HEK293T (cell line): ENCODE measurements at regions not wholly inside any gene's neighbourhood (a gene's known extent, or its start where the extent isn't known, plus 50 kb on each side); places are given as distances from the start of the nearest gene placed in this dataset.

Experiments used
- BHLHE40 ChIP-seq: fragments of 450-650 bp; IDR thresholded peaks from 2 replicates; pipeline ENCODE4 v1.6.1; 2016; ENCODE audit warnings: mild to moderate bottlenecking, moderate library complexity, borderline replicate concordance
- CTBP1 ChIP-seq: fragments of 450-650 bp; IDR thresholded peaks from 2 replicates; pipeline ENCODE4 v1.6.1; 2016; ENCODE audit warnings: borderline replicate concordance
- FOXA1 ChIP-seq: fragments of 450-650 bp; IDR thresholded peaks from 2 replicates; pipeline ENCODE4 v1.6.1; 2016; ENCODE audit warnings: mild to moderate bottlenecking
- FOXM1 ChIP-seq: fragments of 450-650 bp; IDR thresholded peaks from 2 replicates; pipeline ENCODE4 v1.6.1; 2017; ENCODE audit warnings: mild to moderate bottlenecking, borderline replicate concordance
- HDGF ChIP-seq: fragments of 450-650 bp; IDR thresholded peaks from 2 replicates; pipeline ENCODE4 v1.6.1; 2017; ENCODE audit warnings: antibody characterized with exemption, borderline replicate concordance
- L3MBTL2 ChIP-seq: fragments of 450-650 bp; conservative IDR thresholded peaks from 2 replicates; pipeline ENCODE4 v1.6.1; 2016; ENCODE audit warnings: mild to moderate bottlenecking

DNA sequence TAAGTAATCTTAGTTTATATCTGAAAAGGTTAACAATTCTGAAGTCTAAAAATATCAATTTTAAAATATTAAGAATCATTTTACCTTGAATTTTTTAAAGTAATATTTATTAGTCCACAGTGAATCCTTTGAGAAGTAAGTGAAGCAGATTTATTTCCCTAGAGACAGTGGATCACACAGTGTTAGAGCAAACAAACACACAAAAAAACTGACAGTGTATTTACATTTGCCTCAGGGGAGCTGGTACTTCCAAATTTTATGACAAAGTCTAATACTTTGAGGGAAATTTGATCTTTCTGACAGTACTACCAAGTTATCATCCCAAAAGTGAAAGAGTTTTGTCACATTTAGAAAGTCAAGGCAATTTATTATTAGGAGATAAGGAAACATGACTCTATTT lies 1750.6 kb upstream of the CDH9 start:
- TF ChIP-seq CTBP1 (no peak), HDGF (no peak), BHLHE40 (no peak), L3MBTL2 (no peak), FOXM1 (no peak), FOXA1 (no peak)
